GM19035 (cell line): ENCODE measurements at regions not wholly inside any gene's neighbourhood (a gene's known extent, or its start where the extent isn't known, plus 50 kb on each side); places are given as distances from the start of the nearest gene placed in this dataset.
A peak's percentile ranks its signal among the peaks of the same experiment; 100 is the strongest.
"Not testable (repeated sequence)": the region's sequence is repeated elsewhere in the genome, so short reads cannot be mapped to it uniquely, and the experiment has no call there.

Experiments
- ATAC-seq: cut with Tn5 transposase; IDR thresholded peaks from one replicate; pipeline ENCODE4 v1.9.1; 2021; ENCODE audit not compliant: unreplicated experiment

GRCh38 chr9:64016845-64017406 is 1268.1 kb downstream of the FOXD4L5 start:
- peak; percentile 55 for ATAC-seq

DNA sequence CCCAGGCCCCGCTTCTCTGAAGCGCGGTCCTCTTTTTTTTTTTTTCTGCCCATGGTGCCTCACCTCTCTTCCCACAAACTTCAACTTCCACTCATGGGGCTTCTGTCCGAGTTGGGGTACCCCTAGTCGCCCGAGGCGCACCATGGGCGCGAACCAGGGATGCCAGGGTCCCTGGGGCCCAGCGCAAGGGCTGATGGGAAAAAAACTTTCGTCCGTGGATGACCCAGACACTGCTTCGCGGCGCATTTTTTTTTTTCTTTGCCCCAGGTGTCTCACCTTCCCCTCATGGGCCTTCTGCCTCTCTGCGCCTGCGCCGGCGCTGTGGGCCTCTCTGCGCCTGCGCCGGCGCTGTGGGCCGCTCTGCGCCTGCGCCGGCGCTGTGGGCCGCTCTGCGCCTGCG is 1268.8 kb downstream of the FOXD4L5 start:
- ATAC-seq = not testable (repeated sequence)

GRCh38 chr9:64015136-64015535 is 1269.9 kb downstream of the FOXD4L5 start:
- ATAC-seq = no peak

GRCh38 chr9:64014386-64015091 is 1270.5 kb downstream of the FOXD4L5 start:
- ATAC-seq = not testable (repeated sequence)

GRCh38 chr9:64013122-64013521 is 1271.9 kb downstream of the FOXD4L5 start:
- ATAC-seq = not testable (repeated sequence)

DNA sequence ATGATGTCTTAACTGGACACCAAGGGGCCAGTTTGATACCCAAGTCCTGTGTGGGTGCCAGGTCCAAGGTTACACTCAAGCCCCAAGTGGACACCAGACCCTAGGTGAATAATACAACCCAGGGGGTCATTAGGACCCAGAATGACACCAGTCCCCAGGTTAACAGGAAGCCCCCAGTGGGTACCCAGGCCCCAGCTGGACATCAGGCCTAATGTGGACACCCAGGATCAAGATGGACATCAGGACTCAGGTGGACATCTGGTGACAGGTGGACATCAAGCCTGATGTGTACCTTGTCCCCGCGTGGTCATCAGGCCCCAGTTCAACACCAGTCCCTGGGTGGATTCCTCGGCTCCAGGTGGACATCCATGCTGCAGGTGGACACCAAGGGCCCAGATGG is 1273.0 kb downstream of the FOXD4L5 start:
- ATAC-seq = not testable (repeated sequence)

- not testable (repeated sequence) for ATAC-seq
Measured at GRCh38 chr9:63979741-63980140, 1305.3 kb downstream of the FOXD4L5 start.
